ENCODE measurements at regions not wholly inside any gene's neighbourhood (a gene's known extent, or its start where the extent isn't known, plus 50 kb on each side); places are given as distances from the start of the nearest gene placed in this dataset.
"Not testable (repeated sequence)": the region's sequence is repeated elsewhere in the genome, so short reads cannot be mapped to it uniquely, and the experiment has no call there.

DNA sequence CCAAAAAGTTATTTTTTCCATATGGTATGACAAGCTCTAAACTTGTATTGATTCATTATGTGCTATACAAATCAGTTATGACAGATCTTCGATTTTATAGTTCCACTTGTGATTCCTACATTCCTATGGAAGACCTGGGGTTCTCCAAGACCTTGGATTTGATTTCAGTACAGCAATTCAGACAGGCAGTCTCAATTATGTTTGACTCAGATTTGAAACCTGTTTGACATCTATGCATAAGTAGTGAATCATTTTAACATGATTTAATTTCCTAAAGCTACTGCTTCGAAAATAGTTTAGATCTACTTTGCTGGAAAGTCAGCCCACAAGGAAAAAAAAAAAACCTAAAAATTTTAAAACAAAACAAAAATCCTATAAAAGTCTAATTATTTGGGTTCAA lies 820.4 kb downstream of the LUZP2 start:
- no peak for DNase-seq (ENCODE audit: insufficient read length, low spot score)
- no peak for FAIRE-seq

DNA sequence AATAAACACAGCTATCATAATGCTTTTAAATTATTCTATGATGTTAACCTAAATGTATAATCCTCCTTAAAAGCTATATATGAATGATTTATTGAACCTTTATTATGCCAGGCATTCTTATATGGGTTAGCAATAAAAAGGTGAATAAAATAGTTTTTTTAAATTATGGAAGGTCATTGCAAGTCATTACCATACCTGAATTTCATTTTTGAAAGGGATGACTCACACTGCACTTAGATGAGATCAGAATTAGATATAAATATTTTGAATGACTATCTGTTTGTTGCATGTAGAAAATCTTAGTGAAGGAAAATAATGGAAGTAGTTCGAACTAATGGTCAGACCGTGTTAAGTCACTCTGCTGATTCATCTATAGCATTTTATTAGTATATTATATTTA lies 822.3 kb downstream of the LUZP2 start:
- FAIRE-seq, result no peak
- no peak for DNase-seq (ENCODE audit: insufficient read length, low spot score)

DNA sequence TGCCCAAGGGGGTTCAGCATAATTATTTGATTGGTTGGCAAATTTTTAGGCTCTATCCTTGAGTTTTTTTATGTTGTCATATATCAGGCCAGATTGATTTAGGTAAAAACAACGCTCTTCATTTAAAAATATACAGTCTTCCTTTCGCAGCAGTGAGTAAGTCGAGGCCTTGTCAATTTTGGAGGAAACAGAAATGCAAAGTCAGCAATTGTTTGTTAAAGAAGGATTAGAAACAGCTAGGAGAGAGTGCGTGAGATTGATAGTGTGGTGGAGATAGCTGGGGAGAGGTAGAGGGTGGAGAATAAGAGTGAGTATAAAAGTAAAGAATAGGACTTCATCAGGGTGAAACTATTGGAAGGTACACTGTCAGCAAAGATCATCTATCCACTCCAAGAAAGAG lies 830.8 kb downstream of the LUZP2 start:
- no peak for FAIRE-seq
- DNase-seq (ENCODE audit: insufficient read length, low spot score), result no peak

DNA sequence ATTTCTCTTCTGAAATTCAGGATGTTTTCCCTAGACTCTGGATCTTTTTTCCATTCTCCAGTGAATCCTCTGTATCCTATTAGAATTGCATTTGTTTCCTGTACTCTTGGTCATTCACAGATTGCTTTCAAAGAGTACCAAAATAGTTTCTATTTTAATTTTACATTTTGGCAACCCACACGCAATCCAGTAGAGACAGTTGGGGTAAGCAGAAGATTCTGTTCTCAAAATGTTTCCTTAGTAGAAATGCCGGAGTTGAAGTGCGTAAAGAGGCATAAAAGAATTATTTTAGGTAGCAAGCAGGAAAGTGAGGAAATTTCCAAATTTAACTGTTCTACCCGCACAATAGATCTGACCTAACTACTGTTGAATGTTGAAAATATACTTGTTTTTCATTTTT lies 842.4 kb downstream of the LUZP2 start:
- FAIRE-seq (no peak), DNase-seq (ENCODE audit: insufficient read length, low spot score) (no peak)

DNA sequence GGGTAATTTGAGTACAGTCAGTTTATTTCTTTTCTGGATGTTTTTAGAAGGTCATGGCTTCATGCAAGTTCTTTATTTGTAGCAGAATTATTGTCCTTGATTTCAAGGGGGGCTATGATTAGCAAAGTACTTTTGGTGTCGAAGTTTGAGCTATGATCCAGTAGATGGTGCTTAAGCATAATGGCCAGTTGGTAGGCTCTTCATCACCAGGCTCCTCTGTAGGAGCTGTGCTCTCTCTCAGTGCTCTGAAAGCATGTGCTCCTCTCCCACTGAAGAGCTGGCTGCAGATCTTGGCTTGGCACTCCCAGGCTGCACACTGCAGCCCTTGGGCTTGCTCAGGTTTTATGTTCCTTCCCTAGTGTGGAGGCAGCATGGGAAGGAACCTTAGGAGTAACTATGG lies 852.7 kb downstream of the LUZP2 start:
- DNase-seq (ENCODE audit: insufficient read length, low spot score), result no peak
- no peak for FAIRE-seq

DNA sequence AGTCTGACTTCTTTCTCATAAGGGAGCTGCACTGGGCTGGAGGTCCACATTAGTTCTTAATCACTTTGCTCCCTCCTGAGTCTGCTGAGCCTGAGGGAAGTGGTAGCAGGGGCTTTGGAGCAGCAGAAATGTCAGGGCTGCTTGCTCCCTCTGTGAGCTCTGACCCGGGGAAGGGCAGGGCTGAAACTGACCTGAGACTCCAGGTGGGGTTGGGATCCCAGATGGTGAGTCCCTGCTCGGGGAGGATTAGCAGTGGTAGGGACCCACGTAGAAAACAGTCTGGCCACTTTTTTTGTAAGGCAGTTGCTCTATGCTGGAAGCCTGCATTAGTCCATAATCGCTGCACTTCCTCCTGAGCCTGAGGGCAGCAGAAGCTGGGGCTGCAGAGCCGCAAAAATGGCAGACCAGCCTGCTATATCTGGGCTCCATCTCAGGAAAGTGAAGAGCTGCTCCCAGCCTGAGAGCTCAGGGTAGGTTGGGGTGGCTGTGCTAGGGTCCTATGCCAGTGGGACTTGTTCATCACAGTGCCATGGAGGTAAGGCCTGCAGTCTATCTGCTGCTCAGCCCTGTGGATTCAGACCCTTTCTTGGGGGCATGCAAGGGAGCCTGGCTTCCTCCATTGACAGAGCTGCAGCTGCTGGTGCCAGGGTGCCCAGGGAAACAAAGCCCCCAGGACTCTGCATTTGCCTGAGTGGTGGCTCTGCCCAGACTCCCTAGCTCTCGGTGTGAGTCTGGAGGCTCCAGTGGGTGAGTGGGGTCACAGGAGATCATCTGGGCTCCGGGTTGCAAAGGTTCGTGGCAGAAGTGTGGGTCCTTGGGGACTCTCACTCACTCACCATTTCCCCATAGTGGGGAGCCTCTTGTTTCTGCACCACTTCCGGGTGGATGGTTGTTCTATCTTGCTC lies 854.3 kb downstream of the LUZP2 start:
- DNase-seq (ENCODE audit: insufficient read length, low spot score) (no peak), FAIRE-seq (no peak)

DNA sequence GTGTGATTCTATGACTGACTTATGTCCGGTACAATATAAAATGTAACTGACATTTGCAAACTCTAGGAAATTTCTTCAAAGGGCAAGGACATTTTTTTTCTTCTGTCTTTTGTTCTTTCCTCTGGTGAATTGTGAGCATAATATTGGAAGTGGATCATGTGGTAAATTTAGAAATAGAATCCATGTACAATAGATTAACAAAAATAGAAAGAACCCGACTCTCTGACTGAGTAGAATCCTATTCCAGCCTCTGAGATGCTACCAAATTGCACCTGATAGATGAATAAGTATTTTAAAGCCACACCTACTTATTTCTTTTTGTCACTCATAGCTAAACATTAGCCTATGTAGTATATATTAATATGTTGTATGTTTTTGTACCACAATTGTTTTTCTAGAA lies 860.3 kb downstream of the LUZP2 start:
- no peak for FAIRE-seq
- no peak for DNase-seq (ENCODE audit: insufficient read length, low spot score)

DNA sequence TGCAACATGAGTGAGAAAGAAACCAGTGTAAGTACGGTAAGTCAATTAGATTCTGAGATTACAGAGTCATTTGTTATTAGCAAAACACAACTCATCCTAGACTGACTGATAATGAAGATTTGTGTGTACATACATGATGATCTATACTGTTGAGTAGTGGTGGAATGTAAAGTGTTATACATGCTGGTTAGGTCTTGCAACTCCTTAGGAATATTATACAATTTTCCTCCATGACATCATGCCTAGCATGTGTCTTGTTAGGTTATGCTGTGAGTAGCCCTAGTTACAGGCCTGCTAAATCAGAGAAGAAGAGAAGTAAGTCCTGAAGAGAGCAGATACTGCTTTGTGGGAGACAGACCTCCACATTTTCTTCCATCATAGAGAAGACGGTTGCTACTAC lies 880.6 kb downstream of the LUZP2 start:
- no peak for DNase-seq (ENCODE audit: insufficient read length, low spot score)
- no peak for FAIRE-seq

DNA sequence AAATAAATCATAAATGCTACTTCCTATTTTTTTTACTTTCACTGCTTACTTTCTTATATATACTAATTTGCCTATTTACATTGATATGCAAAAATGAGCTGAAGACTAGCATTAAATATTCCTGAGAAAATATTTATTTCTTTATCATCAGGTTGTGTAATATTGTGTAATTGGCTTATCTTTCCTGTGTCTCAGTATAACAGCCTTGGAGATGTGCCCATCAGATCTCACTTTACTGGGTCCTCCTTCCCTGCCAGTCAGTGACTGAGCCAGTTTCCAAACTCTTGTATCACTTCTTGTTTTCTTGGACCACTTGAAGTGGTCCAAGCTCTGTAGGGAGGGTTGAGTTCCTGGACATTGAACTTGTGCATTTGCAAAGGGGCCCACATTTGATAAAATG lies 900.0 kb downstream of the LUZP2 start:
- no peak for FAIRE-seq
- DNase-seq (ENCODE audit: insufficient read length, low spot score), result no peak

DNA sequence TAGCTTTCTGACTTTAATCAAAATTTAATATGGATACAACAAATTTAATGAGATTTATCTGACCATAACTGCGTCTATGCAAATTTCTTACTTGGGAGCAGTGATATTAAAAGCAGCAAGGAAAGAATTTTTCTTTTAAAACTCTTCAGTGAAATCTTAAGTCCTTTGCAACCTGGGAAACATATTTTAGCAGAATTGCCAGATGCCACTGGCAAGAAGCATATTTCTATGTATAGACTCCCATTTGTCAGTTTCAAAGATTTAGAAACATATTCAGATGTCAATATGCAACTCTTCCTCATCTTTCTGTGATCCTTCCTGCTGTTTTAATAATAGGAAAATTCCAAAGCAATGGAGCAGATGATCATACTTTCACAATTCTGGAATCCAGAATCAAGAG lies 911.3 kb downstream of the LUZP2 start:
- FAIRE-seq (no peak), DNase-seq (ENCODE audit: insufficient read length, low spot score) (no peak)

DNA sequence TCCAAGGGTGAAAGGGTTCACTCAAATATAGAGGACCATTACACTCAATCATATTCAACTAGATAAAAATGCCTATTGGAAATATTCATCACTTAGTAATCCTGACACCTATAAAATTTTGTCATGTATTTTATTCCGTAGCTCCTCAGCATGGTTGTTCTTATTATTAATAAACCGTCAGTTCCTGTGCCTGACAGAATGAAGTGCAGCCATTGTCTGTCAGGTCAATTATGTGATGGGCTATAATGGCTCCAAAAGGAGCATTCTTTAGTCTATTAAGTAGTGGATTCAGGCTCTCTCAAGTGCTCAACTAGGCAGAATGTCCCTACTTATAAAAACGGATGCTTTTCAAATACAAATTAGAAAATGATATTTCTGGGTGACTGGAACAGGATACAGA lies 916.1 kb upstream of the ANO3 start:
- no peak for FAIRE-seq

DNA sequence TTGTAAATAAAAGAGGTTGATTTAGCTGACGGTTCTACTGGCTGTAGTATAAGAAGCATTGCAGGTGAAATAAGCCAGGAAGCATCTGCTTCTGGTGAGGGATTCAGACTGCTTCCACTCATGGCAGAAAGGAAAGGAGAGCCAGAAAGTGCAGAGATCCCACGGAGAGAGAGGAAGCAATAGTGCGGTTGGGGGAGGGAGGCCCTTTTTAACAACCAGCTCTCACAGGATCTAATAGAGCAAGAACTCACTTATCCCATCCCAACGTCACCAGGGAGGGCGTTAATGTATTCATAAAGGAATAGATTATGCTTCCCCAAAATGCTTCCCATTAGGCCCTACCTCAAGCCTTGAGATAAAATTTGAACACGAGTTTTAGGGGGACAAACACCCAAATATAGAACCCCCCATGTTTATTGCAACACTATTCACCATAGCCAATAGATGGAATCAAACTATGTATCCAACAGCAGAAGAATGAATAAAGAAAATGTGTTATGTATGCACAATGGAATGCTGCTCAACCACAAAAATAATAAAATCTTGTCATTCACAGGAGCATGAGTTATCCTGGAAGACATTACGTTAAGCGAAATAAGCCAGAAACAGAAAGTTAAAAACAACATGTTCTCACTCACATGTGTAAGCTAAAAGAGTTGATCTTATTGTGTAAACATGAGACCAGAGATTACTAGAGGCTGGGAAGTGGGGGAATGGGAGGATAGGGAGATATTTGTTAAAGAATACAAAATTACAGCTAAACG lies 908.3 kb upstream of the ANO3 start:
- no peak for DNase-seq (ENCODE audit: insufficient read length, low spot score)
- no peak for FAIRE-seq

More for the DNA sequence above, 916.1 kb upstream of the ANO3 start:
- DNase-seq (ENCODE audit: insufficient read length, low spot score), result no peak

DNA sequence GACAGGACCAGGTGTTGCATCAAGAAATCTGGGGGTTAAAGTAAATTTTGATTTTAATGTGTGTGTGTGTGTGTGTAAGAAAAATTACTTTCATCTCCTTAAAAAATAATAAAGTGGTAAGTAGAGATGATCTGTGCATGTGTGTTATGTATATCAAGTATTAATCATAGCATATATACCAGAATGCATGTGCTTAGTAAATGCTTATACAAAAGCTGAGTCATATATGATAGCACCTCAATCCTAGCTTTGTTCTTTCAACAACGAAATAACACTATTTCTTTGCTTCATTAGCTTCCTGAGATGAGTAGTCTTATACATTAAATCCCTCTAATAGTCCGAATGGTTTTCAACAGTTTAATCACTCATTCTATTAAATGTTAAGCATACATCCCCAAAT lies 899.6 kb upstream of the ANO3 start:
- DNase-seq (ENCODE audit: insufficient read length, low spot score) (no peak), FAIRE-seq (no peak)

DNA sequence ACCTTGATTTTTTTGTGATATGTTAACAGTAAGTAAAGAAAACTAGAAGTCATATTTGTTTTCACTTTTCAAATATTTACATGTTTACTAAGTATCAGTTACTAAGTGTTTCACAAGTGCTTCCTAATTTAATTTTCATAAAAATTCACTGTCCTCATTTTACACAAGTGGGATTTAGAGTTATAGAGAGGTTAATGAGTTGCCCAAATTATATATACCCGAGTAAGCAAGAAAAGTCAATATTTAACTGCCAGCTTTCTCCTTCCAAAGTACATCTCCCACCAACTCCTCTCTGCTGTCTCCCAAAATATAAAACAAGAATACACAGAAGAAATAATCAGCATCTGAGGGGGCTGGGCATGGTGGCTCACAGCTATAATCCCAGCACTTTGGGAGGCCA lies 896.7 kb upstream of the ANO3 start:
- FAIRE-seq, result no peak
- no peak for DNase-seq (ENCODE audit: insufficient read length, low spot score)

DNA sequence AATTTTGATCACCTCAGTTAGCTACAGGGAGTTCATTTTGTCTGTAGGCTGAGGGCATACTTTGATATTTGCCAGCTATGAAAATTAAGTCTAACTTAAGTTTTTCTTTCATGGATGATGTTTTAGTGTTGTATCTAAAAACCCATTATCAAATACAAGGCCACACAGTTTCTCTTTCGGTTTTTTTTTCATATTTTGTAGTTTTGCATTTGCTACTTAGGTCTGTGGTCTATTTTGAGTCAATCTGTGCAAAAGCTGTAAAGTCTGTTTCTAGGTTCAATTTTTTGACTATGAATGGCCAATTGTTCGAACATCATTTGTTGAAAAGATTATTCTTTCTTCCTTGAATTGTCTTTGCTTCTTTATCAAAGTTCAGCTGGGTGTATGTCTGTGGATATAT lies 895.6 kb upstream of the ANO3 start:
- no peak for FAIRE-seq
- no peak for DNase-seq (ENCODE audit: insufficient read length, low spot score)

DNA sequence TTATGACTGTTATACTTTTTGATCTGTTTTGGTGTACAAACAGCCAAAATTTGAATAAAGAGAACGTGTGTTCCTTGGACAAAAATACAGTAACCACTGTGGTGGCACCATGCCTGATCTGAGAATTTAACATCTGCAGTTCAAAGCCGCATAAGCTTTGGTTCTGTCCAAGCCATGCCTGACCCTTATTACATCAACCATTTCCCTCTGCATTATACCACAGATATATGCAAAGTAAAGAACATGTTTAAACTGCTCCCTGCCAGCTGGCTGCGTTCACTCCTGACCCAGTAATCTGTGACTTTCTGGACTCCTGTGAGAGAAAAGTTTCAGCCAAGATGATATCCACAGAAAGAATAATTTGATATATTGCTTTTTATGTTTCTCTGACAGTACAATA lies 890.5 kb upstream of the ANO3 start:
- no peak for DNase-seq (ENCODE audit: insufficient read length, low spot score)
- FAIRE-seq, result no peak

DNA sequence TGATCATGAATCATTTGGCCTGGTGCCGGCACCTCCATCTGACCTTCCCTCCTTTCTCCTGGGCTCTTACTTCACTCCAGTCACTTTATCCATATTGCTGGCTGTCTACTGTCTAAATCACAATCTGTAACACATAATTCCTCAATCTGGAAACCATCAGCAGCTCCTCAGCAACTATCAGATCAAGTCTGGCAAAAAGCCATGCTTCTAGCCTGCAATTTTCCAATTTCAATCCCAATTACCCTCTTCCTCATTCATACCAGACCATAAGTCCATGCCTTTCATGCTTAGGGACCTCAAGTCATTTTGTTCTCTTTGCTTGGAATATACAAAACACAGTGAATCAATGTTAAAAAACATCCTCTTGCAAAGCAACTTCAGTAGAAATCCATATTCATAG lies 882.8 kb upstream of the ANO3 start:
- no peak for FAIRE-seq
- no peak for DNase-seq (ENCODE audit: insufficient read length, low spot score)

DNA sequence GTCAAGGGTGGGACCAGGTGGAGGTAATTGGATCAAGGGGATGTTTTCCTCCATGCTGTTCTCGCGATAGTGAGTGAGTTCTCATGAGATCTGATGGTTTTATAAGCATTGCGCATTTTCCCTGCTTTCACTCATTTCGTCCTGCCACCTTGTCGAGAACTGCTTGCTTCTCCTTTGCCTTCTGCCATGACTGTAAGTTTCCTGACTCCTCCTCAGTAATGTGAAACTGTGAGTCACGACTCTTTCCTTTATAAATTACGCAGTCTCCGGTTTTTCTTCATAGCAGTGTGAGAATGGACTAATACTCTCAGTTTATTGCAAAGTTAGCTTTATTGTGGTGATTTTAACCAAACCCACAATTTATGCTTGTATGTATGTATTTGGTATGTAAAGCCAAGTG lies 878.5 kb upstream of the ANO3 start:
- FAIRE-seq, result no peak
- DNase-seq (ENCODE audit: insufficient read length, low spot score), result no peak

DNA sequence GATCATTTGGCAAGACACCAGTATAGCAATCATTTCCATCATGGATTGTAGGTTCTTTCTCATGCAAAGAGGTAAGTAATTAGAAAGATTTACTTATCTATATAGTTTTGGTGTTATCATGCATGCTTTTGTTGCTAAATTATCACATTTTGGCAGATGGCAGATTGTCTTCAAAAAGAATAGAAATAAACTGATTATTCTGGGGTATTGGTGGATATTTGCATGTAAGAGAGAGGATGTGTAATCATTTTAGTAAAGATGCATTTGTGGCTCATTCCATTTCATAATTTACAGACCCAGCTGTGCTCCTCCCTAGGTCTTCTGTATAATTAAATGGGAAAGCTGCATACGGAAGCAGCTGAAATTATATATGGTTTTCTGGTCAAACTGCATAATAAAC lies 875.7 kb upstream of the ANO3 start:
- FAIRE-seq (no peak), DNase-seq (ENCODE audit: insufficient read length, low spot score) (no peak)

DNA sequence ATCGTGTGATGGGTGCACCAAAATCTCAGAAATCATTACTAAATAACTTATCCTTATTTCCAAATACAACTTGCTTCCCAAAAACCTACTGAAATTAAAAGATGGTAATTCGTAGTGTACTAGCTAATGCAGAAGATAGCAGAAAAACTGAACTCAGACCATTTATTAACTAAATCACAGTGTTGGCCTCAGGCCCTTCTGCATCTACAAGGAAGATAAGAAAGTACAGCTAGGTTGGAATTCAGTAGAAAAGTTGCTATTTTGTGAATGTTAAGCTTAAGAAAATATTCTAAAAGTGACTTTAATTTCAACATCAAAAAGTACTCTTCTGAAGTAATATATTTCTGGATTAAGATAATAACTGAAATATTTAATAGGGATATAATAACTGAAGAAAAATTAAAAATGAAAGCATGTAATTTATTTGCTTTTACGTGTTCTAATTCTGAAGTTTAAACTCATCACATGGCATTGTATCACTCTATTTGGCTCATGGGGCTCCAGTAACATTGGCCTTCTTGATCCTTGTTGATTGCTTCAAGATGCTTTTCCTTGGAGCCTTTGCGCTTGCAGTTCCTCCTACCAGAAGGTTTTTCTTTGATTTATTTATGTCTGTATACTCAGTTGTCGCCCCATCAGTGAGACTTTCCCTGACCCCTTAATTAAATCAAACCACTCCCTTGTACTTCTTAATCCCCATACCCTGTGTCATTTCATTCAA lies 847.9 kb upstream of the ANO3 start:
- FAIRE-seq (no peak), DNase-seq (ENCODE audit: insufficient read length, low spot score) (no peak)

DNA sequence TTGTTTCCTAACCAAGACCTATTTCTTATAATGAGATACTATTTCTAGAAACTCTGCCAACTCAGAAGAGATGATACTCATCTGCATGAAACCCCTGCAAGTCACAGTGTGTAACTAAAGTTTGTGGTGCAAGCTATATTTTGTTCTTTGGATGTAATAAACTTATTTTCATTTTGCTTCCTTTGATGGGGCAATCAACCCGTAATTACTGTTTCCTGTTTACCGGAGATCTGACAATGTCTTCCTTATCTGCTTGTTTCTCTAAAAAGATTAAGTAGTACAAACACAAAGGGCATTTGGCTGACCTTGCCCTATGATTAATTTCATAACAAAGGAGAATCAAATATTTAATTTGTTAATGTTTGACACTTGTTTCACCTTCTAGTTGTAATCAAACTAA lies 846.6 kb upstream of the ANO3 start:
- FAIRE-seq, result no peak

DNA sequence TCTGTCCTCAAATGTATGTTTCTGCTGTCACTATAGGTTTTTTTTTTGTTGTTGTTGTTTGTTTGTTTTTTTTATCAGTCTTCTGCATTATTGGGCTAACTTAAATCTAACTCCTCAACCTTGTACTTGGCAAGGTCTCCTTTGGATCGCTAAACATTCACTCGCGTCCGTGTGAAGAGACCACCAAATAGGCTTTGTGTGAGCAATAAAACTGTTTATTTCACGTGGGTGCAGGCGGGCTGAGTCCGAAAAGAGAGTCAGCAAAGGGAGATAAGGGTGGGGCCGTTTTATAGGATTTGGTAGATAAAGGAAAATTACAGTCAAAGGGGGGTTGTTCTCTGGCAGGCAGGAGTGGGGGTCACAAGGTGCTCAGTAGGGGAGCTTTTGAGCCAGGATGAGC lies 845.6 kb upstream of the ANO3 start:
- not testable (repeated sequence) for FAIRE-seq; DNase-seq (ENCODE audit: insufficient read length, low spot score)

More for the DNA sequence above, 846.6 kb upstream of the ANO3 start:
- DNase-seq (ENCODE audit: insufficient read length, low spot score), result no peak
